ENCODE measurements at regions not wholly inside any gene's neighbourhood (a gene's known extent, or its start where the extent isn't known, plus 50 kb on each side); places are given as distances from the start of the nearest gene placed in this dataset.

DNA sequence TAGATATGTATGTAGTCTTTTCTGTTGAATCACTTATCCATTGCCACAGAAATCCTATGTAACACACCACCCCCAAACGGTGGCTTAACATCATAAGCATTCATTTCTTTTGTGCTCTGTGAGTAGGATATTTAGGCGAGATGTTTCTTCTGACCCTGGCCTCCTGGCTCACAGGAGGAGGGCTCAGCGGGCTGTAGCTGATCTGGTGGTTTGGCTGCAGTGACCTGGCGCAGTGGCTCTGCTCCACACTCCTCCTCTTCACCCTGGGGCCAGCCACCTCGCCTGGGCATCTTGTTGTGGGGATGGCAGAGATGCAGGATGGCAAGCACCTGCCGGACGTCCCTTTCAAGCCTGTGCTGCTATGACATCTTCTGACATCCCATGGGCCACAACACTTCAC, 147.1 kb upstream of the IRS2 start:
- whole genome bisulfite sequencing (ENCODE audit: low lambda C conversion rate), result 68% methylated on average over 7 of the region's 7 CpGs
- Histone ChIP-seq H3K27me3 (ENCODE audit: insufficient read depth) (no peaks in the 10 kb centered on the region), H3K9me2 (no peaks in the 10 kb centered on the region), H4K20me1 (ENCODE audit: insufficient read depth) (no peaks in the 10 kb centered on the region), H2AFZ (ENCODE audit: low read depth) (peak overlapping the region; percentile 17; the same call in 1 of the 2 replicates), H3K9me3 (no peaks in the 10 kb centered on the region), H3K4me1 (ENCODE audit: control insufficient read depth in 1 of 2, insufficient read depth in 2 of 2, low read depth in 1 of 2, low read length in 1 of 2) (peaks cover 0 to 4% of the 10 kb centered on the region in 2 experiments; a peak in 1 of 4 replicates), H3K4me2 (no peak overlapping the region), H3K4me3 (ENCODE audit: low read depth in 2 of 2, low read length in 1 of 2) (no peak overlapping the region), H3K79me2 (ENCODE audit: insufficient read depth) (no peaks in the 10 kb centered on the region), H3K9ac (no peak overlapping the region), H3F3A (replicated peaks; ENCODE audit: insufficient read depth) (no peaks in the 10 kb centered on the region), H3K27ac (ENCODE audit: low read depth in 2 of 2, low read length in 1 of 2) (no peak overlapping the region), H3K36me3 (replicated peaks in 1 of 2; ENCODE audit: control insufficient read depth in 1 of 2, insufficient read depth in 2 of 2, low read length in 1 of 2) (no peaks in the 10 kb centered on the region)
- POLR2A ChIA-PET, result no interaction called here
- TF ChIP-seq, protein P1, sequence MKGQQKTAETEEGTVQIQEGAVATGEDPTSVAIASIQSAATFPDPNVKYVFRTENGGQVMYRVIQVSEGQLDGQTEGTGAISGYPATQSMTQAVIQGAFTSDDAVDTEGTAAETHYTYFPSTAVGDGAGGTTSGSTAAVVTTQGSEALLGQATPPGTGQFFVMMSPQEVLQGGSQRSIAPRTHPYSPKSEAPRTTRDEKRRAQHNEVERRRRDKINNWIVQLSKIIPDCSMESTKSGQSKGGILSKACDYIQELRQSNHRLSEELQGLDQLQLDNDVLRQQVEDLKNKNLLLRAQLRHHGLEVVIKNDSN (IDR thresholded peaks at IDR 0.05; ENCODE audit: borderline replicate concordance, low read depth), result no peak
- TF ChIP-seq TAF1 (IDR thresholded peaks at IDR 0.05; ENCODE audit: borderline replicate concordance, low read depth, low read length) (no peak), FOXM1 (IDR thresholded peaks at IDR 0.05; ENCODE audit: low read depth) (no peak), ELF1 (IDR thresholded peaks at IDR 0.05) (no peak), RFX5 (IDR thresholded peaks at IDR 0.05; ENCODE audit: low read length) (no peak), GABPA (IDR thresholded peaks at IDR 0.05; ENCODE audit: low read depth) (no peak), SIN3A (IDR thresholded peaks at IDR 0.05; ENCODE audit: borderline replicate concordance, low read depth, low read length) (no peak), EP300 (IDR thresholded peaks at IDR 0.05; ENCODE audit: borderline replicate concordance in 1 of 2, low read depth in 1 of 2, low read length in 1 of 2) (no peak), MXI1 (IDR thresholded peaks at IDR 0.05; ENCODE audit: low read depth, low read length) (no peak)
- TF ChIP-seq, protein P2, sequence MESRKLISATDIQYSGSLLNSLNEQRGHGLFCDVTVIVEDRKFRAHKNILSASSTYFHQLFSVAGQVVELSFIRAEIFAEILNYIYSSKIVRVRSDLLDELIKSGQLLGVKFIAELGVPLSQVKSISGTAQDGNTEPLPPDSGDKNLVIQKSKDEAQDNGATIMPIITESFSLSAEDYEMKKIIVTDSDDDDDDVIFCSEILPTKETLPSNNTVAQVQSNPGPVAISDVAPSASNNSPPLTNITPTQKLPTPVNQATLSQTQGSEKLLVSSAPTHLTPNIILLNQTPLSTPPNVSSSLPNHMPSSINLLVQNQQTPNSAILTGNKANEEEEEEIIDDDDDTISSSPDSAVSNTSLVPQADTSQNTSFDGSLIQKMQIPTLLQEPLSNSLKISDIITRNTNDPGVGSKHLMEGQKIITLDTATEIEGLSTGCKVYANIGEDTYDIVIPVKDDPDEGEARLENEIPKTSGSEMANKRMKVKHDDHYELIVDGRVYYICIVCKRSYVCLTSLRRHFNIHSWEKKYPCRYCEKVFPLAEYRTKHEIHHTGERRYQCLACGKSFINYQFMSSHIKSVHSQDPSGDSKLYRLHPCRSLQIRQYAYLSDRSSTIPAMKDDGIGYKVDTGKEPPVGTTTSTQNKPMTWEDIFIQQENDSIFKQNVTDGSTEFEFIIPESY (IDR thresholded peaks at IDR 0.05; ENCODE audit: borderline replicate concordance, low read depth), result no peak
- CTCF ChIA-PET, result no interaction called here
- DNase-seq, result no peak

DNA sequence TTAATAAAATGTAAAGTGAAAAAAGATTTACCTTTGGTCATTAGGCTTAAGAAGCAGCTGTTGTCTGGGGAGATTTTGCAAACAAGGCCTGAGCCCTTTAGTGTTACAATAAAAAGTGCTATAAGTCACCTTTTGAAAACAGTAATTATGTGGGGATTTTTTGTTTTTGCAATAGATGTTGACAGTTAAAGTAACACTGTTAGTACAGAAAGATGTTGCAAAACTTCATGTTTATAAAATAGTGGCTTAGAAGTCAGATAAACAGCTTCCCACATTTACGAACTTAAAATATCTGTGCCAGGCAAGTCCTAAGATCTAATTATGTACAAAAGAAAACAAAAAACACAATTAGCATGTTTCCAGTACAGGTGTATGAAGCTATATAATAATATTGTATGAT, 138.0 kb upstream of the IRS2 start:
- DNase-seq, result no peak
- Histone ChIP-seq H3K4me3 (ENCODE audit: low read depth in 2 of 2, low read length in 1 of 2) (no peak overlapping the region), H3K27me3 (ENCODE audit: insufficient read depth) (no peaks in the 10 kb centered on the region), H3K27ac (ENCODE audit: low read depth in 2 of 2, low read length in 1 of 2) (no peak overlapping the region), H3K4me1 (ENCODE audit: control insufficient read depth in 1 of 2, insufficient read depth in 2 of 2, low read depth in 1 of 2, low read length in 1 of 2) (no peaks in the 10 kb centered on the region), H3K4me2 (no peak overlapping the region), H3K9me3 (peaks cover 10% of the 10 kb centered on the region; the same call in 1 of the 2 replicates), H2AFZ (ENCODE audit: low read depth) (no peak overlapping the region), H3K9ac (no peak overlapping the region), H3K79me2 (ENCODE audit: insufficient read depth) (no peaks in the 10 kb centered on the region), H3K36me3 (replicated peaks in 1 of 2; ENCODE audit: control insufficient read depth in 1 of 2, insufficient read depth in 2 of 2, low read length in 1 of 2) (peaks cover 0 to 9% of the 10 kb centered on the region in 2 experiments), H3K9me2 (no peaks in the 10 kb centered on the region), H3F3A (replicated peaks; ENCODE audit: insufficient read depth) (peaks cover 4% of the 10 kb centered on the region), H4K20me1 (ENCODE audit: insufficient read depth) (no peaks in the 10 kb centered on the region)
- TF ChIP-seq FOXM1 (IDR thresholded peaks at IDR 0.05; ENCODE audit: low read depth) (no peak), ELF1 (IDR thresholded peaks at IDR 0.05) (no peak), MXI1 (IDR thresholded peaks at IDR 0.05; ENCODE audit: low read depth, low read length) (no peak)
- 84% methylated on average over 1 of the region's 1 CpG for WGBS (ENCODE audit: low lambda C conversion rate)
- ChIA-PET CTCF (interaction anchor here (0.9 kb wide), 1 partner anchor 39 kb away, joined by 3 read pairs; no protein-coding TSS in a partner anchor), POLR2A (no interaction called here)
